Thyroid gland (tissue), 4 donors: ENCODE measurements at regions not wholly inside any gene's neighbourhood (a gene's known extent, or its start where the extent isn't known, plus 50 kb on each side); places are given as distances from the start of the nearest gene placed in this dataset.

Source experiments
- POLR2A ChIP-seq, 2 donors: fragments of 450-650 bp; IDR thresholded peaks; one replicate each; pipeline ENCODE4 v1.6.1; 2017; ENCODE audit warnings: antibody characterized with exemption in 2 of 2, mild to moderate bottlenecking in 2 of 2, moderate library complexity in 1 of 2
- TF ChIP-seq, protein P1 (sequence below), 6 experiments: fragments of 200-600 bp in 3 of 6; fragments of 450-650 bp in 3 of 6; sonication (generic) in 3 of 6; IDR thresholded peaks; one replicate each; pipeline ENCODE4 v1.5.1; 2016 to 2019; ENCODE audit warnings: antibody characterized with exemption in 6 of 6, mild to moderate bottlenecking in 2 of 6, inconsistent platforms in 1 of 6, moderate library complexity in 1 of 6

DNA sequence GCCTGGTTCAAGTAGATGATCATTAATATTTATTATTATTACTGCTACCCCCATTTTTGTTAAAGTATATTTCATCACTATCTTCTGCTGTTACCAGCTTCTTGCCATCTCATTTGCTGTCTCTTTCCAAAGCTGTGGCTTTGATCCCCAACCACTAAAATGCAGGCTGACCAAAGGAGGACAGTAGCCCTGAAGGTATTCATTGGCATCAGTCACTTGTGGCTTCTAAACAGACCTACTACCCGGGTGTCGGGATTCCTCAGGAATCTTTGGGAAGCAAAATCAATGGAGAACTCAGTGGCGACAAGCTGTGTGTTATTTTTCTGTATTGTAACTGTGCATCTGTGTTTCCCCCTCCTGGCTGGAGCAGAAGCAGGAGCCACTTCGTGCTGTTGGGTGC is 379.2 kb upstream of the ERCC4 start:
- TF ChIP-seq, protein P1, sequence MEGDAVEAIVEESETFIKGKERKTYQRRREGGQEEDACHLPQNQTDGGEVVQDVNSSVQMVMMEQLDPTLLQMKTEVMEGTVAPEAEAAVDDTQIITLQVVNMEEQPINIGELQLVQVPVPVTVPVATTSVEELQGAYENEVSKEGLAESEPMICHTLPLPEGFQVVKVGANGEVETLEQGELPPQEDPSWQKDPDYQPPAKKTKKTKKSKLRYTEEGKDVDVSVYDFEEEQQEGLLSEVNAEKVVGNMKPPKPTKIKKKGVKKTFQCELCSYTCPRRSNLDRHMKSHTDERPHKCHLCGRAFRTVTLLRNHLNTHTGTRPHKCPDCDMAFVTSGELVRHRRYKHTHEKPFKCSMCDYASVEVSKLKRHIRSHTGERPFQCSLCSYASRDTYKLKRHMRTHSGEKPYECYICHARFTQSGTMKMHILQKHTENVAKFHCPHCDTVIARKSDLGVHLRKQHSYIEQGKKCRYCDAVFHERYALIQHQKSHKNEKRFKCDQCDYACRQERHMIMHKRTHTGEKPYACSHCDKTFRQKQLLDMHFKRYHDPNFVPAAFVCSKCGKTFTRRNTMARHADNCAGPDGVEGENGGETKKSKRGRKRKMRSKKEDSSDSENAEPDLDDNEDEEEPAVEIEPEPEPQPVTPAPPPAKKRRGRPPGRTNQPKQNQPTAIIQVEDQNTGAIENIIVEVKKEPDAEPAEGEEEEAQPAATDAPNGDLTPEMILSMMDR (IDR thresholded peaks at IDR 0.05), result no peak
- no peak for TF ChIP-seq POLR2A (IDR thresholded peaks at IDR 0.05)
